ENCODE measurements at regions not wholly inside any gene's neighbourhood (a gene's known extent, or its start where the extent isn't known, plus 50 kb on each side); places are given as distances from the start of the nearest gene placed in this dataset.

- no peak overlapping the region for H3K4me3 ChIP-seq (ENCODE audit: control insufficient read depth, low read depth, low read length)
- no peak for TF ChIP-seq CTCF (IDR thresholded peaks at IDR 0.05; ENCODE audit: control insufficient read depth, insufficient read depth, low read depth, low read length, missing control alignments)
- no peak for DNase-seq (ENCODE audit: low read depth)
These were observed 606.1 kb upstream of the SLIT2 start for GRCh38 chr4:19645589-19645988.

GRCh38 chr4:19636451-19636850, 615.3 kb upstream of the SLIT2 start:
- no peak for TF ChIP-seq CTCF (IDR thresholded peaks at IDR 0.05; ENCODE audit: control insufficient read depth, insufficient read depth, low read depth, low read length, missing control alignments)
- no peak overlapping the region for H3K4me3 ChIP-seq (ENCODE audit: control insufficient read depth, low read depth, low read length)
- DNase-seq (ENCODE audit: low read depth), result no peak

- no peak overlapping the region for H3K4me3 ChIP-seq (ENCODE audit: control insufficient read depth, low read depth, low read length)
- no peak for DNase-seq (ENCODE audit: low read depth)
- TF ChIP-seq CTCF (IDR thresholded peaks at IDR 0.05; ENCODE audit: control insufficient read depth, insufficient read depth, low read depth, low read length, missing control alignments), result no peak
These were observed 619.9 kb upstream of the SLIT2 start for GRCh38 chr4:19631814-19632213.

- no peak overlapping the region for H3K4me3 ChIP-seq (ENCODE audit: control insufficient read depth, low read depth, low read length)
- no peak for DNase-seq (ENCODE audit: low read depth)
- TF ChIP-seq CTCF (IDR thresholded peaks at IDR 0.05; ENCODE audit: control insufficient read depth, insufficient read depth, low read depth, low read length, missing control alignments), result no peak
These were observed 627.8 kb upstream of the SLIT2 start for GRCh38 chr4:19623866-19624265.

- no peak overlapping the region for H3K4me3 ChIP-seq (ENCODE audit: control insufficient read depth, low read depth, low read length)
- DNase-seq (ENCODE audit: low read depth), result no peak
- TF ChIP-seq CTCF (IDR thresholded peaks at IDR 0.05; ENCODE audit: control insufficient read depth, insufficient read depth, low read depth, low read length, missing control alignments), result no peak
These were observed 636.5 kb upstream of the SLIT2 start for GRCh38 chr4:19615086-19615689.

GRCh38 chr4:19614171-19614570, 637.5 kb upstream of the SLIT2 start:
- TF ChIP-seq CTCF (IDR thresholded peaks at IDR 0.05; ENCODE audit: control insufficient read depth, insufficient read depth, low read depth, low read length, missing control alignments), result no peak
- no peak overlapping the region for H3K4me3 ChIP-seq (ENCODE audit: control insufficient read depth, low read depth, low read length)
- no peak for DNase-seq (ENCODE audit: low read depth)

GRCh38 chr4:19596342-19596741, 655.4 kb upstream of the SLIT2 start:
- no peak for DNase-seq (ENCODE audit: low read depth)
- H3K4me3 ChIP-seq (ENCODE audit: control insufficient read depth, low read depth, low read length), result no peak overlapping the region
- no peak for TF ChIP-seq CTCF (IDR thresholded peaks at IDR 0.05; ENCODE audit: control insufficient read depth, insufficient read depth, low read depth, low read length, missing control alignments)
